ENCODE measurements at regions not wholly inside any gene's neighbourhood (a gene's known extent, or its start where the extent isn't known, plus 50 kb on each side); places are given as distances from the start of the nearest gene placed in this dataset.

DNA sequence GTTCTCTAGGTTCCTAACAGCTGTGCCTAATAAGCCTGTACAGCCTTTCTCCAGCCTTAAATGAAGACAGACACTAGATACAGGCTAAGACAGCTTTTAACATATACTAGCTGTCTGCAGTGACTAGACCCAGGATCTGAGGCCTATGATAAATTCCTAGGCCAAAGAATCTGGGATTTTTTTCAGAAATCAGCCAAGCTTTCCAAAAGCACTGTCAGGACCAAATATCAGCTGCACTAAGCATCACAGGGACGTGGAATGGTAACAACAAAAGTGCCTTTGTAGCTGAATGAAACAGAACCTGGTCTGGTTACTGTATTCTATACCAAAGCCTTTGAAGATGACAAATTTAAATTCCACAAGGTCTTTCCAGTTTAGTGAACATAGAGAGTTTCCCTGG lies 77.9 kb upstream of the DOCK9 start:
- DNase-seq, result no peak

DNA sequence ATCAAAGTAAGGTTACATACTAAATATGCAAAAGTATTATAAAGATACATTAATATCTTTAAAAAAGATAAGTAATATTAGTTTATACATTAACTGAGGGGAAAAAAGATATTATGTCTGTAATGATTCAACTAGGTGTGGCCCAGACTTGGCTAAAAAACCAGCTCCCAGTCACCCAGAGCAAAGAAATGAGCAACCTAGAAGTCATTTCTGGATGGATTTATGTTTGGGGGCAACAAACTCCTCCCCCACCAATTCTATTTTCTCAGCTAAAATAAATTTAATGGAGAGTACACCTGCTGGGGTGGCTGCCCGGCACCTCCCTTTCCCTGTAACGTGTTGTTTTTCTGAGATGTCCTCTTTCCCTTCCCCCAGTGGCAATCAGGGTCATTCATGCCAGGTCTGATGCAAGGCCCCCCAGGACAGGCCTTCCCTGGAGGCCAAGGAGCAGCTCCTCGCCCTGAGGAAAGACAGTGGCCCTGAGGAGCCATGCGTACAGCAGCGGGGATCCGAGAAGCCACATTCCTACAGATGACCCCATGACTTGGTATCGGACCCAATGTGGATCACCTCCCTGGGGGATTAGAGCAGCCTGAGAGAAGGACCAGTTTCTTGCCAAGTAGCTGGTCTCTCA lies 78.6 kb upstream of the DOCK9 start:
- DNase-seq, result no peak

DNA sequence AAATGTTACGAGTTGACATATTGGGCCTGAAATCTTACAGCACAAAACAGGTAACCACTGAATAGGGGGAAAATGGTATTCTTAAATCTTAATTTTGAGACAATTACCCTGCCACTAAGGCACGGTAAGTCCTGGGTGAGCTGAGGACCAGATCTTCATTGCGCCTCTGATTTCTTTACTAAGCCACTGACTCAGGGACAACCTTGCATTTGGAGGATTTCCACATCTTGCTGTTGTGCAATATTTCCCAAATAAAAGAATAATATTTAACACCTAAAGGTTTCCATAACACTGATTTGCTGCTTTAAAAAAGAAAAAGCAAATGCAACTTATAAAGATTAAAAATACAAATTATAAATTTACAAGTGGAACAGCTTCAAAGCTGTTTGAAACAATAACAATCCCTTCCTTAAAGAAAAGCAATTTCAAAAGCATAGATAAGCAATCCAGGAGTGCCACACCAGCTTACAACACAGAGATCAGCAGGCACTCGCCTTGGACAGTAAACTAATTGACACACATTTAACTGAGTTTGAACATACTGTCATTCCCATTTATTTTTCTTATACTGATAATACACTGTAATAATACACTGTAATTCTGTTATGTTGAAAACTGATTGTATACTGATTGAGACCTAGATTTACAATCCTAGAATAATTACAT lies 79.6 kb upstream of the DOCK9 start:
- no peak for DNase-seq

DNA sequence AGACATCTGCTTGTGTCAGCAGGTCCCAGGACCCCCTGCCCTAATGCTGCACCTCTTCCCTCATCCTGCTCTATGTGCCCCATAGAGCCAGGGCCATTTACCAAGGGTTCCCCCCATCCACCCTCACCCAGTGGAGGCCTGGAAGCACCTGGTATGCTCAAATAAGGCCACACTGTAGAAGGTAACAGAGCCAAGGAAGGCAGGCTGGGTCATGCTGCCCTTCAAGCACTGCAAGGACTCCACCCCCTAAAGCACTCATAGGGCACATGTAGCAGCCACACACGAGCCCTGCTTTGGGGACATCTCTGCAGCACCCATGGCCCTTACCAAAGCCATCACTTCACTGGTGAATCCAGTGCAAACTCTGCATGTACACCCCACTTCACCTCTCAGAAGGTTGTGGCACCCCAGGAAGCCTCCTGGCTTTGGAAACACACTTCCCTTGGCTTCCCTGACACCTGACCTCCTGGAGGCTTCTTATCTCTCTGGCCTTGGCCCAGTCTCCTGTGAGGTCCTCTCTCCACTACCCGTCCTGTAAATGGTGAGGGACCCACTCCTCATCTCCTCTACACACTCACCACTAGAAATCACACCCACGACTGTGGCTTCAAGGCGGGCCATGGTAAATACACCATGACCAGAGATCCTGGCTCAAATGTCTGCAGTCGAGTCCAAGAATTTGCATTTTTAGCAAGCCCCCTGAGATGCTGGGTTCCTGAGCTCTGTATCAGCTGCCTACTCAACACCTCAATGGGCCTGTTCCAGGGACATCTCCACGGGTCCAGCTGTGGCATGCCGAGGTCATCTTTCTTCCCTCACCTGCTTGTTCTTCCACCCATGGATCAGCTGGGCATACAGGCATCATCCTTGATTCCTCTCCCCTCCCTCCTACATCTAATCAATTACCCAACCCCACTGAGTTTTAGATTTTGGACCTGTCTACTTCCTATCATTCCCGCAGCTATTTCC lies 80.9 kb upstream of the DOCK9 start:
- DNase-seq, result no peak

DNA sequence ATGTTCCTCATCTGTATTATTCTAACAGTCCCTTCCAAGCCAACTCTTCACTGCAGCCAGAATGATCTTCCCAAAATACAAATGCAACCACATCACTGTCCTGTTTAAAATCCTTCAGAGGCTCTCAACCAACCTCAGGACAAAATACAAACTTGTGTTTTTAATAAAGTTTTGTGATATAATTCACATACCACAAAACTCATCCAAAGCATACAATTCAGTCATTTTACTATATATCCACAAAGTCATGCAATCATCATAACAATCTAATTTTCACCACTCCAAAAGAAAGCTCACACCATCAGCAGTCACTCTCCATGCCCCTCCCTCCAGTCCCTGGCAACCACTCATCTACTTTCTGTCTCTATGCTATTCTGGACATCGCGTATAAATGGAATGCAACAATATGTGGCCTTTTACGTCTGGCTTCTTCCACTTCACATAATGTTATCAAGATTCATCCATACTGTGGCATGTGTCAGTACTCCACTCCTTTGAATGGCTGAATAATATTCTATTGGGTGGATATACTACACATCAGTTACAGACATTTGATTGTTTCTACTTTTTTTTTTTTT lies 81.7 kb upstream of the DOCK9 start:
- no peak for DNase-seq

DNA sequence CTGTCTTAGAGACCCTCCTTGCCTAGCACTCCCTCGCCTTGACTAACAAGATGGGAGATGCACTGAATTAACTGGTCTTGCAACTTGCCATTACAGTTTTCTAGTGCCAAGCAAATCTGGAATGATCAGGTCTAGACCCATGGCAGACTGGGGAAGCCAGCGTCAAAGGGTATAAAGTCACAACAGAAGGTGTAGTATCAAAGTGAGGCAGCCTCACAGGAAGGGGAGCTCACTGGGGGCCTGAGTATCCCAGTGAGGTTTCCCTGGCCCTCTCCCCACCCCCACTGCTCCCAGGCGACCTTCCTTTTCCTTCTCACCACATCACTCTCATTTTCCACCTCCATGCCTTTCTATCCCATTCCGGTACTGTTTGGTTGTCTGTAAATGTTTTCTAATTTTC lies 83.5 kb upstream of the DOCK9 start:
- no peak for DNase-seq

DNA sequence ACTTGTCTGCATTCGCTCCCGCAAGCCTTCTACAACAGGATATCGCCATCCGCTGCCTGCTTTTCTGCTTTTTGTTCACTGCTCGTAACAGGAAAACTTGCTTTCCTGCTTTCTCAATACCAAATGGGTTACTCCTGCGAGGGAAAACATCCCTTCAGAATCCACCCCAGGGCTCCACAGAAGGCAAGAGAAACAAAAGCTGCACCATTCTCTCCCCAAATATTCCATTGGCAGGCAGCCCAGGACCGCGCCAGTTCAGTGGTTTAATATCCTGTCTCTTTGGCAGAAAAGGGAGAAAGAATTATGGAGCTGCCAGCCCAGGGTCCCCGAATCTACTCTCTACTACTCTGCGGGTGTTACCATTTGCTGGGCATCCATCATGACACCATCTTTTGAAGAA lies 84.7 kb upstream of the DOCK9 start:
- no peak for DNase-seq

DNA sequence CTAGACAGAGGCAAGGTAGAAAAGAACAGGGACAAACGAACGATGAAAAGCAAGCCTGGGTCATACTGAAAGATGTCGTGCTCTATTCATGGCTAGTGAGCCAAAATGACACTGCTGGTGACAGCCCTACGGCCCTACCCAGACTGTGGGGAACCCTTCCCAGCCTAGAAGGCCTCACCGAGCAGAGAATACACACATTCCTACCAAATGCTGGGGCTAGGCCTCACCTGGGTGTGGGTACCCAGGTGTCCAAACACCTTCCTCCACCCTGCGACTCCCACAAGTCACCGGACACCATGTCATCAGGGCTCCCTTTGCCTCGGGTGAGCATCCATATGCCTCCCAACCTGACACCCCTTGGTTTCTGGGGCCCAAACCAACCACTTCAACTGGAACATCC lies 85.3 kb upstream of the DOCK9 start:
- DNase-seq, result no peak

DNA sequence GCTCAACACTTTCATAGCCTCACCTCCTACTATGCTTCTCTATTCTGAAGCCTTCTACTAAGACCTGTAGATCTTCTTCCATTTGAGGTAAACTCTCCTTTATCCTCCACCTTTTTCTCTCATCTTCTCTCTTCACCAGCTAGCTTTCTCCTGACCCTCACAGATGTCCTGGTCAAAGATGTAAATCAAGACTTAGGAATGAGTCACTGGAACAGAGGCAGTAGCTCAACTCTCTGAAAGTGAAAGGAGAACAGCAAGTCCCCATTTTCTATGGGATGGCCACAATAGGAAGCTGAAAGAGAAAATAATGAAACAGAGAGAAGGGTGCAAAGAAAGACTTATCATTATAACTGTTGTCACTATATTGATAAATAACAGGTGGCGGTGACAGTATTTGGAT lies 86.1 kb upstream of the DOCK9 start:
- DNase-seq, result no peak

DNA sequence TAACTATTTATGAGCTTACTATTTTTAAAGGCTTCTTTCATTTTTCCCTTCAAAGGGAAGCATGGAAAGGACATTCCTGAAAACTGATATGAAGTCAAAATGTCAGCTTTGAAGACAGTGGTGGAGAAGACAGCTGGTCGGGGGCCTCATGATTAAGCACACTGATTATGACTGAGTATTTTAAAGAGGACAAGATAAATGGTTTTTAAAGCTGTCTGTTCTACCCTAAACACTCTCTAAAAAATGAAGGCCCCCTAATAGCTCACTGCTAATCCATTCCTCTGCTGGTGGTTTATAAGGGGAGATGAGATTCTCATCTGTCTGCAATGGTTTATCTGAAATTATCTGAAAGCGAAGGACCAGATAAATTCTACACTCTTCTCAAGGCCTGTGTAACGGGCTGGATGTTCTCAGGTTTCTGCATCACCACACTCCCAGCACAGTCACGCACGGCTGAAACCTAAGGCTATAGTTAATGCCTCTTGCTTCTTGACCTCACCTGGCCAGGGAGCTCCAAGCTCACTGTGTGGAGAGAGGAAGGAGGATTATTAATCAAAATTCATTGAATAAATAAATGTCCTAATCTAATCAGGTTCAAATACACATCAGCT lies 86.9 kb upstream of the DOCK9 start:
- no peak for DNase-seq

DNA sequence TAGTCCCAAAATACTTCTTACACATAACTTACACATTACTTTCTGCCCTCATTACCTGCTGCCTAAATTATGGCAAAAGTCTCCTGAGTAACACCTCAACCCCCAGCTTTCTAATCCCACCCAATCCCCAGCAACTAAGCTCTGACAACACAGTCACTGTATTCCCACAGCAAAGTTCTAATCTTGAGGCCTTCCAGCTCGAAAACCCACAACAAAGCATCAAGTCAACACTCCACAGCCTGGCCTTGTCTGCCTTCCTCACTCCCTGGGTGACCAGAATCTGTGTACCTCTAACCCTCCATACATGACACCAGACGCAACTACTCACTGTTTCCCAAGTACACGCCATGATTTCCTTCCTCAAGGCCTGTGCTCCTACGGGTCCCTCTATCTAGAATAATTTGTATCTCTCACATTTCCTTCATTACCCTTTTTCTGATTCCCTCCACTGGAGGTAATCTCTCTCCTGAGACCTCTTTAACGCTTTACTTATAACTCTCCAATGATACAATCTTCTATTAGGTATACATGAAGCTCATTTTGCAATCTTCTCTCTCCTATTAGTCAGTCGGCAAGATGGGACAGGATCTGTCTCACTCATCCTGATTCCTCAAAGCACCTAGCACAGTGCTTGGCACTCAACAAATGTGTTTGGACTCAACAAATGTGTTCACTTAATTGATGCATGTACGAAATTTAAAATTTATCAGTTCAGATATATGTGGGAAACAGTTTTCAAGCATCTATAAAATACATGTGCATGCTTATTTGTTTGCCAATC lies 87.6 kb upstream of the DOCK9 start:
- DNase-seq, result no peak

DNA sequence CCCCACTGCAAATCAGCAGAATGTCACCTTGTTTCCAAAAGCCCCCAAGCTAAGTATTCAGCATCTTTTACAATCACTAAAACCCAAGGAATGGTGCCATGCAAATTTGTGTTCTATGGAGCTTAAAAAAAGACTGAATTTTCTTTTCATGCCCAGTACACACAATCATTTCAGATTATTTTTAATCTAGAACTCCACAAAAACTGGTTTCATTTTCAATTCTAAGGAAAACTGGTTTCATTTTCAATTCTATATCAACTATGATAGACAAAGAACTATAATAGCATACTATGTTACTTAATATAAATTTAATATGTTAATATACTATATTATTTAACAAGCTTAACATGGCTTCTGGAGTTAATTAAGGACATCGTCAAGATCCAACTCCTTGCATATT lies 88.4 kb upstream of the DOCK9 start:
- DNase-seq, result no peak

DNA sequence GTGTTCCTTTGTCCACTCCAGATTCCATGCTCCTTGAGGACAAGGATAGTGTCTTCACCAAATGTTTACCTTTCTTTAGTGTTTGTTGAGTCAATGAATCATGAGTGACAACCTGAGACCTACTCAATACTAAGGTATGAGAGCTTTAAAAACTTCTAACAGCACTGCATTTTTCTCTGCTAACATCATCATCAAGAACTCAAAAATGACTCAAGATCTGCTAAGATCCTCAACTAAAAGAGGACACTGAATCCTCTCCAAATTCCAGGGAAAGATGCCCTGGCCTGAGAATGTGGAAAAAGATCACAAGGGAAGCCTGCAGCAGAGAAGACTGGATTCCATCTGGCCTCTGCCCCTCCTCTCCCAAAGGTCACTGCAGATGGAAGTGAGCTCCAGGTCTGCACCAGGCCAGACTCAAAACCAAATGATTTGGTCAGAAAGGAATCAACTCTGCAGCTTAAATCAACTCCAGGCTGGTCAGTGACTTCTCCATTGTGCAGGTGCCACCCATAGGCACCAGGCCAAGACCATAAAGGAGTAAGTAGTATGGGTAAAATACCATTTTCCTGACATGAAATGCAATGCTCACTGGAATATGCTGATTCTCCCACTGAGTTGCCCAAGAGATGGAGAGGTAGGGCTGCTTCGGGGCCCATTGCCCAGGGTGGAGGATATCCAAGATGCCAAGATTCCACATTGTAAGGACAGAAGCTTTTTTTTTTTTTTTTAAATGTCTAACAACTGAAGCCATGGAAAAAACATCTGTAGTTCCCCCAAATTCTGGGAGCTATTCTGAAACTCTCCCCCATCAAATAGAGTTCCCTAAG lies 89.5 kb upstream of the DOCK9 start:
- DNase-seq, result no peak

DNA sequence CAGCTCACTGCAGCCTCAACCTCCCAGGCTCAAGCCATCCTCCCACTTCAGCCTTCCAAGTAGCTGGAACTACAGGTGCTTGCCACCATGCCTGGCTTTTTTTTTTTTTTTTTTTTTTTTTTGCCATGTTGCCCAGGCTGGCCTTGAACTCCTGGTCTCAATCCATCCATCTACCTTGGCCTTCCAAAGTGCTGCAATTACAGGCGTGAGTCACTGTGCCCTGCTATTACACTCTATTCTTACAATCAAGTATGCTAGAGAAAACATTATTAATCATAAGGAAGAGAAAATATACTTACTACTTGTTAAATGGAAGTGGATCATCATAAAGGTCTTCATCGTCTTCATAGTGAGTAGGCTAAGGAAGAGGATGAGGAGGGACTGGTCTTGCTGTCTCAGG lies 93.3 kb upstream of the DOCK9 start:
- no peak for DNase-seq

DNA sequence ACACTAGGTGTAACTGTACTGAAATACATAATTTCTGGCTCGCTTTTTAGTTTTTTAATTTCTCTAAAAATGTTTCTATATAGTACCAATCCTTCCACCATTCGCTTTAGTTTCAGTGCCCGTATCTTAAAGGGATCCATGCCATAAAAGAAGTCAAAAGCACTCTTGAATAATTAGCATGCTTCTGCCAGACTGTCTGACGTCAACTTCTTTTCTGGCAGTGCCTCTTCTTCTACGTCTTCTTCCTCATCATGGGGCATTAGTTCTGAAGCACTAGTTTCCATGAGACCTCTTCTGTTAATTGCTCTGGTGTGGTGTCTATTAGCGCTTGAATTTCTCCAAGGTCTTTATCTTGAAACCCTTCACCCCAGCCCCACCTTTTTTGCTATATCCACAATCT lies 93.8 kb upstream of the DOCK9 start:
- DNase-seq, result no peak

DNA sequence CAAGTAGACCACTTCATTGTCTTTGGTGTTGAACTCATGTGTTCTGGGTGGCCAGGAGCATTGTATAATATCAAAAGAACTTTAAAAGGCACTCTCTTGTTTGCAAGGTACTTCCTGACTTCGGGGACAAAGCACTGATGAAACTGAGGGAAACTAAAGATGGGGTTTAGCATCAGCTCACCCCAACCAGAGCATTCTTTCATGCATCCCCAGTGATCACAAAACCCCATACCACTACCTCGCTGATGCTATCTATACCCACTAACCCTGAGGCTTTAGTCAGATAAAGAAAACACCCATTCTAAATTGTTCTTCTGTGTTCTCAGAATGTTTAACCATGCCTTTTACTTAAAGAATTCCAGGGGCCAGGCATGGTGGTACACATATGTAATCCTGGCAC lies 94.5 kb upstream of the DOCK9 start:
- no peak for DNase-seq

DNA sequence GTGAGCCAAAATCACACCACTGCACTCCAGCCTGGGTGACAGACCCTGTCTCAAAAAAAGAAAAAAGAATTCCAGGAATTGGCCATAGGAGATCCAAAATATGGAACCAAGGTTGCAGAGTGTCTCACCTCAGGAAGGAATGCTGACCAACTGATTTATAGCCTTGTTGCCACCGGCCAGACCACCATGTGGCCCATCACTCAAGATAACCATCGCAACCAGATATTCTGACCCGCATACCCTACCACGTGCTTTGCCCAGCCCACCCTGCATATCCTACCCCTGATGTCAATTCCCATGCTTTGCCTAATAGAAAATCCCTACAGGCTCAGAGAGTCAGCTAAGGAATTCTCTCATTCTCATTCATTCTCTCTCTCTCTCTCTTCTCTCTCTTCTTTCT lies 95.1 kb upstream of the DOCK9 start:
- DNase-seq, result no peak

DNA sequence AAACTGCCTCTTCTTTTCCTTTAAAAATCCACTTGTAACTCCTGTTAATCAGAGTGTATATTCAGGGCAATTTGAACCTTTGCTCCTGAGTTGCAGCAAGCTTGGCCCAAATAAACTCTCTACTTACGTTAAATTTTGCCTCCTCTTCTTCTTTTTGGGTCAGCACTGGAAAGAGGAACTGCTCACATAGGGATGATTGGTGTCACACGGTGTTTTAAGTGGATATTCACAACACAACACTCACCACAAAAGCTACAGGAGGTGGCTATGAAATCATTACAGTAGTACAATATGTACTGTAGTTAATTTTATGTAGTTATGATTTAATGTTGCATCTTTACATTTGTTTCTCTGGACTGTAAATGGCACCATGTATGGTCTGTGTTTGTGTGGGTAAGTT lies 96.8 kb upstream of the DOCK9 start:
- DNase-seq, result no peak

DNA sequence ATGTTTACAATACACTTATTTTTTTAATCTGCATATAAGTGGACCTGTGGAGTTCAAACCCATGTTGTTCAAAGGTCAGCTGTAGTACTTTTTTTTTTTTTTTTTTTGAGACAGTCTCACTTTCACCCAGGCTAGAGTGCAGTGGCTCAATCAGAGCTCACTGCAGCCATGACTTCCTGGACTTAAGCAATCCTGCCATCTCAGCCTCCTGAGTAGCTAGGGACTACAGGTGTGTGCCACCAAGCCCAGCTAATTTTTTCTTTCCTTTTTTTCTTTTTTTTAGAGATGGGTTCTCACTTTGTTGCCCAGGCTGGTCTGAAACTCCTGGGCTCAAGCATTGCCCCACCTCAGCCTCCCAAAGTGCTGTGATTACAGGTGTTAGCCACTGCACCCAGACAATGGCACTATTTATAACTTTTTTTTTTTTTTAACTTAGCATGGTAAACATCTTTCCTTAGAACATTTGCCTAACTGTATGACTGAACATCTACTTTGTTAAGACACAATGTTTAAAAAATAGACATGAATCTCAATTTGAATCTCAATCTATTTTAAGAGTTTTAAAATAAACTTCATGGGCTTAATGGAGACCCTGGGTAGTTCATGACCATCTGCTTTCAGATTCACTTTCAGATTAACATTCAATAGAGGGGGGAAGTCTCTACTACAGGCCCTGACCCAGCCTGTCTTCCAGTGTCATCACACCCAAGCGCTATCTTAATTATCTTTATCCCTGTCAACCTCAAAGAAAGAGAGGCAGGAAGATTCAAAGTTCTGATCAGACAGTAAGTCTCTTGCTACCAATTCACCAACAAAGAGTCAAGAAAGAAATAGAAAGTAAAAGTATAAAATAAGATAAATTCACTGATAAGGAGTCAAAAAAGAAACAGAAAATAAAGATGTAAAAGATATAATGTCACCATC lies 97.7 kb upstream of the DOCK9 start:
- DNase-seq, result peak in 1 of 5 donors; percentile 52

Data from T-helper 1 cell (primary cell).